SHP77 (cell line): ENCODE measurements at regions not wholly inside any gene's neighbourhood (a gene's known extent, or its start where the extent isn't known, plus 50 kb on each side); places are given as distances from the start of the nearest gene placed in this dataset.

Source experiments
- DNase-seq, 2 experiments: peaks; one replicate each; lab custom pipeline; 2025; lab: John Stamatoyannopoulos, UW

DNA sequence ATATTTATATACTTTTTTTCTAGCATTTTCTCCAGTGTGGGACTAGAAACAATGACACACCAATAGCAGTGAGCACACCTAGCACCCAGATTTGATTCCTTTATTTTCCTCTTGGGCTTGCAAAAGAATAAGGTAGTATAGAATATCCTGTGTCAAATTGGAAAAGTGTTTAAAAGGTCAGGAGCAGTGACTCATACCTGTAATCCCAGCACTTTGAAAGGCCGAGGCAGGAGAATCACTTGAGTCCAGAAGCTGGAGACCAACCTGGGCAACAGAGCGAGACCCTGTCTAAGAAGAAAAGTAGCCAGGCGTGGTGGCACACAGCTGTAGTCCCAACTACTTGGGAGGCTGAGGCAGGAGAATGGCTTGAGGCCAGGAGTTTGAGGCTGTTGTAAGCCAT is 53.8 kb upstream of the SGPP1 start:
- no peak for DNase-seq

DNA sequence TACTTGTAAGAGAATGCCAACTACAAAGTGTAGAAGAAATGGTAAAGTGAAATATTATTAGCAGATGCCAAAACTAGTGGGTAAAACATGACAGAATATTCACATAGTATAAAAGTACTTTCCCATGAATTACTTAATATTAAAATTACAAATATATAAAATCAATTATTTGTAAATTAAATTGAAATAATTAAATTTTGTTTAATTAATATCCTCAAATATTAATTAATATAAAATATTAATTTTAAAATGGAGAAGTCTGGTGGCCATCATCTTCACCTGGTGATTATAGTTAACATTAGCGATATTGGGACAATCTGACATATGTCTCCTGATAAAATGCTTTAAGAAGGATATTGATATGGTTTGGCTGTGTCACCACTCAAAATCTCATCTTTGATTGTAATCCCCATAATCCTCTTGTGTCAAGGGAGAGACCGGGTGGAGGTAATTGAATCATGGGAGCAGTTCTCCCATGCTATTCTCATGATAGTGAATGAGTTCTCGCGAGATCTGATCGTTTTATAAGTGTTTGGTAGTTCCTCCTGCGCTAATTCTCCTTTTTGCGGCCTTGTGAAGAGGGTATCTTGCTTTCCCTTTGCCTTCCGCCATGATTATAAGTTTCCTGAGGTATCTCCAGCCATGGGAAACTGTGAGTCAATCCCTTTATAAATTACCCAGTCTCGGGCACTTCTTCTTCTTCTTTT is 55.0 kb upstream of the SGPP1 start:
- DNase-seq: no peak

DNA sequence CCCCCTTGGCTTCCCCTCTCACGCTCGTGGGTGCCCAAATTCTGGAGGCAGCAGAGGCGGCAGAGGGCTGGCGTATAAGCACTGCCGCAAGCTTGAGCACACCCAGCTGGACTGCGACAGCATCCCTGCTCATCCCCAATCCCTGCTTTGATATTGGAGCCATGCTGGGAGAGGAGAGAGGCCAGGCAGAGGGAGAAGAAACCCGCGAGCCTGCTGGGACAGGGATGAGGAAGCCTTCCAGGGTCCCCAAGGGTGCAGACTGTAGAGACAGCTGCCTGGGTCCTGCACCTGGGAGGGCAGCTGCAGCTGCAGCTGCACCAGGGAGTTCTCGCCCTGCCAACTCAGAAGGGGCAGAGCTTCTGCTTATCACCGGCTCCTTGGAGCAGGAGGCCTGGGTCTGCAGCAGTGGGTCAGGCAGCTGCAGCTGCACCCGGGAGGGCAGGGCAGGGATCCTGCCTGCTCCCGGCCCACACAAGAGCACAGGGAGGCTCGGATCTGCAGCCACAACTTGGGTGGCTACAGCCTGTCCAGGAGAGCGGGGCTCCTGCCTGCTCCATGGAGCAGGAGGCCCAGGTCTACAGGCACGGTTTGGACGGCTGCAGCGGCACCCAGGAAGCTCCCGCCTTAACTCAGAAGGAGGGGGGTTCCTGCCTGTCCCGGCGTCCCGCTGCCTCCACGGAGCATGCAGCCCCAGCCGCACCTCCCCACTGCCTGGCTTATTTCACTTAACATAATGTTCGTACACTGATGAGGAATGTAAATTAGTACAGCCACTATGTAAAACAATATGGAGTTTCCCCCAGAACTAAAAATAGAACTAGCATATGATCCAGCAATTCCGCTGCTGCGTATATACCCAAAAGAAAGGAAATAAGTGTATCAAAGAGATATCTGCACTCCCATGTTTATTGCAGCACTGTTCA is 60.4 kb upstream of the SGPP1 start:
- DNase-seq: peak; percentile 28 to 58

DNA sequence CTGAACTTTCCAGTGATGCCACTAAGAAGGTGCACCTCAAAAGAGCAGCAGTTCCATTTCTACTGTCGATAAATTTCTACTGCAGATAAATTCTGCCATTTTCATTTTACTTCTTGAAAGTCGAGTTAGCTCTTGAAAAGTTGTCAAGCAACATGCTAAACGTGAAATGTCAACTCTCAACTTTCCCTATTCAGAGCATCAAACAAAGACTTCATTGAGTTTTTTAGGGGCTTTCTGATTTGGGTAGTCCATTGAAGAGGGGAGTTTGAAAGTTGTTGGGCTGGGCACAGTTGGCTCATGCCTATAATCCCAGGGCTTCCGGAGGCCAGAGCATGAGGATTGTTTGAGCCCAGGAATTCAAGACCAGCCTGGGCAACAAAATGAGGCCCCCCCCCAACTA is 59.4 kb upstream of the SYNE2 start:
- DNase-seq: no peak

DNA sequence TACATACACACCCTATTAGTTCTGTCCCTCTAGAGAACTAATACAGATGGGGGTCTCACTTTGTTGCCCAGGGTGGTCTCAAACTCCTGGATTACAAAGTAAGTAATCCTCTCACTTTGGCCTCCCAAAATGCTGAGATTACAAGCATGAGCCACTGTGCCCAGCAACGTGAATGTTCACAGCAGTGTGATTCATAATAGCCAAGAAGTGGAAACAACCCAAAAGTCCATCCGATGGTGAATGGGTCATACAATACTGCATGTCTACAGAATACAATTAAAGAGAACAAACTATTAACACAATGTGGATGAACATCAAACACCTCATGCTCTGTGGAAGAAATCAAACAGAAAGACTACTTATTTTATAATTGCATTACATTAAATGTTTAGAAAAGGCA is 57.3 kb upstream of the SYNE2 start:
- no peak for DNase-seq

DNA sequence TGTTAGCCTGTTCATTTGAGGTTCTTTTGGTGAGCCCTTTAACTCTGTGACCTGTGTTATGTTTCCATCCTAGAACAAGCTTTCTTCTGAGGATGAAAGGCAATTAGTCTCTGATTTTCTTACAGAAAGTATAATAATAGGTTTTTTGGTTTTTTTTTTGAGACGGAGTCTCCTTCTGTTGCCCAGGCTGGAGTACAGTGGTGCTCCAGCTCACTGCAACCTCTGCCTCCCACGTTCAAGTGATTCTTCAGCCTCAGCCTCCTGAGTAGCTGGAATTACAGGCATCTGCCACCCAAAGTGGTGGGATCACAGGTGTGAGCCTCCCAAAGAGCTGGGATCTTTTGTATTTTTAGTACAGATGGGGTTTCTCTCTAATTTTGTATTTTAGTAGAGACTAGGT is 52.7 kb upstream of the SYNE2 start:
- DNase-seq: no peak

DNA sequence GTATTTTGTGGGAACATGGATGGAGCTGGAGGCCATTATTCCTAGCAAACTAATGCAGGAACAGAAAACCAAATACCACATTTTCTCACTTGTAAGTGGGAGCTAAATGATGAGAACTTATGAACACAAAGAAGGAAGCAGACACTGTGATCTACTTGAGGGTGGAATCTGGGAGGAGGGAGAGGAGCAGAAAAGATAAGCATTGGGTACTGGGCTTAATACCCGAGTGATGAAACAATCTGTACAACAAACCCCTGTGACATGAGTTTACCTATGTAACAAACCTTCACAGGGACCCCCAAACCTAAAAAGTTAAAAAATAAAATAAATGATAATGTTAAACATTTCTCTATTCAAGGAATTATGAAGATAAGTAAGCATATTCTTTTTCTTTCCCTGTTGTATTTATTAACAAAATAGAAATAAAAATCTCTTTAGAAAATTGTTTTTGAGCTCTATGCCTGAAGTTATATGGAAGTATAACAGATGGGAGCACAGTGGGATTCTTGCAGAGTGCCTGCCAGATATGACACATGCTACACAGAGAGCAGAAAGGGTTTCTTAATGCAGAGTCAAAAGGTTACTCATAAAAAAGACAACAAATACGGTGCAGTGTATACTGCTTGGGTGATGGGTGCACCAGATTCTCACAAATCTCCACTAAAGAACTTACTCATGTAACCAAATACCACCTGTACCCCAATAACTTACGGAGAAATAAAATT is 52.0 kb upstream of the SYNE2 start:
- DNase-seq: no peak
